Kidney (tissue), 13 donors: ENCODE measurements at regions not wholly inside any gene's neighbourhood (a gene's known extent, or its start where the extent isn't known, plus 50 kb on each side); places are given as distances from the start of the nearest gene placed in this dataset.

ENCODE experiments used
- DNase-seq, 5 donors: peaks; one replicate each; pipeline ENCODE4 v3.0.0-alpha.2; 2013 to 2020
- FAIRE-seq: peaks from 2 replicates; lab custom pipeline; 2012; peaks lifted over from hg19 to GRCh38; lab: Jason Lieb, UNC
- H3K27ac ChIP-seq, 2 donors: one replicate each; pipeline ENCODE4 v1.7.0; 2013; ENCODE audit warnings: low read depth in 2 of 2, low read length in 2 of 2, inconsistent platforms in 1 of 2
- H3K27me3 ChIP-seq: one replicate; pipeline ENCODE4 v1.7.1; 2013; ENCODE audit warnings: low read length, inconsistent platforms; ENCODE audit not compliant: control insufficient read depth, insufficient read depth
- H3K36me3 ChIP-seq, 3 donors: one replicate each; pipeline versions ENCODE4 v1.7.0 to v1.7.1; 2013; ENCODE audit warnings: low read length in 3 of 3, control low read depth in 1 of 3, inconsistent platforms in 1 of 3; ENCODE audit not compliant: insufficient read depth in 3 of 3, control insufficient read depth in 2 of 3
- H3K4me1 ChIP-seq, 3 donors: one replicate each; pipeline versions ENCODE4 v1.7.0 to v1.7.1; 2013; ENCODE audit warnings: low read length in 3 of 3, inconsistent platforms in 1 of 3, low read depth in 1 of 3; ENCODE audit not compliant: control insufficient read depth in 2 of 3, insufficient read depth in 2 of 3
- H3K4me3 ChIP-seq, 3 donors: one replicate each; pipeline versions ENCODE4 v1.7.0 to v1.8.1; 2013; ENCODE audit warnings: low read length in 3 of 3, control low read depth in 1 of 3, inconsistent platforms in 1 of 3
- H3K9ac ChIP-seq, 3 donors: one replicate each; pipeline versions ENCODE4 v1.7.0 to v1.7.1; 2013; ENCODE audit warnings: low read length in 3 of 3, control low read depth in 1 of 3, inconsistent platforms in 1 of 3
- H3K9me3 ChIP-seq, 3 donors: one replicate each; pipeline versions ENCODE4 v1.7.0 to v1.7.1; 2013; ENCODE audit warnings: low read length in 3 of 3, control low read depth in 1 of 3, inconsistent platforms in 1 of 3; ENCODE audit not compliant: control insufficient read depth in 2 of 3, insufficient read depth in 1 of 3
- intact Hi-C: fragments of 100-400 bp; cut with DNase I; formaldehyde crosslinking; loops from one replicate; pipeline ENCODE4 v1.11.1; 2022
- TF ChIP-seq, protein P1 (sequence below): IDR thresholded peaks from 3 replicates; pipeline ENCODE4 v1.5.1; 2012; ENCODE audit warnings: mild to moderate bottlenecking, moderate library complexity, borderline replicate concordance; ENCODE audit not compliant: insufficient read depth; ENCODE audit errors: extremely low read depth
- donor health status: control.
- donor health status: control.
- donor health status: control.
- donor health status: control.
- donor health status: control.
- donor health status: DM: yes; HTN: yes; CAD: no.
- donor health status: Normal renal cell carcinoma (clear cell type).

DNA sequence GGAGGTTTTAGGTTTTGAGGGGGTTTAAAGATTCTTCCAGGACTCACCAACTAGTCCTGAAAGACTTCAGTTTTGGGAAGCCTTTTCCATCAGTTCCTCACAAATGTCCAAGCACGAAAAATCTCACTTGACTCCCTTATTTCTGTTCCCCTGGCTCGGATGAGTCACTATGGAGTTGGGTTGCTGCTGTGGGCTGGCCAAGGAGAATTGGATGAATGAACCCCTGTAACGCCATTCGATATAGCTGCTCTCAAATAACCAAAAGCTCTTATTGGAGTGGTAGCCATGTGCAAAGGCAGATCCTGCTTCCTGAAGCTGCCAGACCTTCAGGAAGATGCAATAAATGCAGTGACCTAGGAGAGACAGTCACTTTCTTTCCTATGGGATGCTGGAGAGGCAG lies 417.0 kb downstream of the ZNF521 start:
- Histone ChIP-seq H3K9ac (no peak overlapping the region), H3K4me3 (no peak overlapping the region), H3K27ac (no peak overlapping the region), H3K27me3 (no peaks in the 10 kb centered on the region), H3K4me1 (no peaks in the 10 kb centered on the region), H3K9me3 (no peaks in the 10 kb centered on the region), H3K36me3 (no peaks in the 10 kb centered on the region)
- intact Hi-C loops = no loop called here
- DNase-seq (no peak), FAIRE-seq (no peak)
- TF ChIP-seq, protein P1, sequence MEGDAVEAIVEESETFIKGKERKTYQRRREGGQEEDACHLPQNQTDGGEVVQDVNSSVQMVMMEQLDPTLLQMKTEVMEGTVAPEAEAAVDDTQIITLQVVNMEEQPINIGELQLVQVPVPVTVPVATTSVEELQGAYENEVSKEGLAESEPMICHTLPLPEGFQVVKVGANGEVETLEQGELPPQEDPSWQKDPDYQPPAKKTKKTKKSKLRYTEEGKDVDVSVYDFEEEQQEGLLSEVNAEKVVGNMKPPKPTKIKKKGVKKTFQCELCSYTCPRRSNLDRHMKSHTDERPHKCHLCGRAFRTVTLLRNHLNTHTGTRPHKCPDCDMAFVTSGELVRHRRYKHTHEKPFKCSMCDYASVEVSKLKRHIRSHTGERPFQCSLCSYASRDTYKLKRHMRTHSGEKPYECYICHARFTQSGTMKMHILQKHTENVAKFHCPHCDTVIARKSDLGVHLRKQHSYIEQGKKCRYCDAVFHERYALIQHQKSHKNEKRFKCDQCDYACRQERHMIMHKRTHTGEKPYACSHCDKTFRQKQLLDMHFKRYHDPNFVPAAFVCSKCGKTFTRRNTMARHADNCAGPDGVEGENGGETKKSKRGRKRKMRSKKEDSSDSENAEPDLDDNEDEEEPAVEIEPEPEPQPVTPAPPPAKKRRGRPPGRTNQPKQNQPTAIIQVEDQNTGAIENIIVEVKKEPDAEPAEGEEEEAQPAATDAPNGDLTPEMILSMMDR = no peak

DNA sequence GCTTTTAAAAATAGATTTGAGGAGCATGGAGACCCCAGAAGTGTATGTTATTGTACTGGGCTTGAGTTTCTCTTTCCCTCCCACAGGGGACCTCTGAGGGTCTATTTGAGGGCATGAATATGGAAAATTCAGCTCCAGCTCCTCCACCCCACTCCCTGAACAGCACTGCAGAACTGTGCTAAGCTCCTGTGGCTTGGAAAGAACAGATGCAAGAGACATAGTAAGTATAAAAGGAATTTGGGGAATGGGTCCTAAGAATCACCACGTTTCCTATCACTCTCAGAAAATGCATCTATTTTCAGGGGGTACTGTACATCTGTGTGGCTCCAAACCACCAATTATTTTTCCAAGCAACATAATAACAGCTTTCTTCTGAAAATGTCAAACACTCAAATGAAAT lies 416.1 kb downstream of the ZNF521 start:
- intact Hi-C loops = no loop called here
- no peaks in the 10 kb centered on the region for H3K27me3 ChIP-seq
- H3K36me3 ChIP-seq = no peaks in the 10 kb centered on the region
- H3K4me3 ChIP-seq = no peak overlapping the region
- no peaks in the 10 kb centered on the region for H3K4me1 ChIP-seq
- H3K27ac ChIP-seq = no peak overlapping the region
- H3K9me3 ChIP-seq = no peaks in the 10 kb centered on the region
- TF ChIP-seq, protein P1 = no peak
- no peak overlapping the region for H3K9ac ChIP-seq
- FAIRE-seq (no peak), DNase-seq (no peak)

DNA sequence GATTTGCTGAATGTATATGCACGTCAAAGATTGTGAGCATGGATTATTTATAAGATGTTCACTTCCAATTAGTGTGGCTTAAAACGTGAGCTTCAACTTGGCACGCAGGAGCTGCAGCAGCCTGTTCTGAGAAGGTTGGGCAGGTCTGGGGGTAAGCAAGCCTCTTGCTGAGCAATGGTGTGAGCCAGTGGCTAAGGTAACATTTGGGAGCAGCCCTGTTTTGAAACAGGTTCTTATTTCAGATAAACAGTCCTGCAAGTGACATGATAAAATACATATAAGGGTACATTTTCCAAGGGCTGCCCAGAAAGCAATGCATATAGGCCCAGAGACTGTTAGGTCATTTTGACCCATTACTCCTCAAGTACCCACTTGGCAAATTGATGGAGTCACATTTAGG lies 415.3 kb downstream of the ZNF521 start:
- intact Hi-C loops = no loop called here
- Histone ChIP-seq H3K27ac (no peak overlapping the region), H3K36me3 (no peaks in the 10 kb centered on the region), H3K4me1 (no peaks in the 10 kb centered on the region), H3K9ac (no peak overlapping the region), H3K9me3 (no peaks in the 10 kb centered on the region), H3K27me3 (no peaks in the 10 kb centered on the region), H3K4me3 (no peak overlapping the region)
- TF ChIP-seq, protein P1 = no peak
- DNase-seq (no peak), FAIRE-seq (no peak)

DNA sequence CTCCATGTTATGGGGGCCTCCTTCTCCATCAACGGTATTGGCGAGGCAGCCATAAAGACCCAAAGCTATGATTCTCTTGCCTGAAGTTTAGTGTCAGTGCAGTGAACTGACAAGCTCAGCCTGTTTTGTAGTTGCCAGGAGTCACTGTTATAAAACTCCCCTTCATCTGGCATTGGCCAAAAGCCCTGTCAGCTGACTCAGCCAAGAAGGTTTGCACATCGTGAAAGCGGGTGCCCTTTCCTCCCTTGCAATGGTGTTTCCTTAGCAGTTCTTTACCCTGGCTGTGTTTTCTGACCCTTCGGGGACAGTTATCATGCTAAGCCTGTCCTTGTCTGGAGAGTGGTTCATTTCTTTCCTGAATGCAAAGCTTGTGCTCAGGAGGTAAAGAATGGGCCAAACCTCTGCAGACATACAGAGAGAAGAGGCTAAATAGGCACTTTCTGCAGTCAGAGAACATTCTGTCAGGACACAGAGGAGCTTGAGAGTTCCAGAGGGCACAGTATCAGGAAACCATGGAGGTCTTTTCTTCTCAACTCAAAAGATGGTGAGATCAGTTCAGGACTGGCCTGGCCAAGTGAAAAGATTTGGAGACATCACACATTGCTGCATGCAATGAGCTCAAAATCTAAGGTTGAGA lies 414.2 kb downstream of the ZNF521 start:
- H3K4me3 ChIP-seq = no peak overlapping the region
- intact Hi-C loops = no loop called here
- H3K27ac ChIP-seq = no peak overlapping the region
- H3K9me3 ChIP-seq = no peaks in the 10 kb centered on the region
- TF ChIP-seq, protein P1 = no peak
- no peaks in the 10 kb centered on the region for H3K36me3 ChIP-seq
- no peak overlapping the region for H3K9ac ChIP-seq
- DNase-seq (no peak), FAIRE-seq (no peak)
- H3K27me3 ChIP-seq = no peaks in the 10 kb centered on the region
- no peaks in the 10 kb centered on the region for H3K4me1 ChIP-seq
